Liver (tissue), 8 donors: ENCODE measurements at regions not wholly inside any gene's neighbourhood (a gene's known extent, or its start where the extent isn't known, plus 50 kb on each side); places are given as distances from the start of the nearest gene placed in this dataset.

Experiments used
- DNase-seq: peaks from one replicate; pipeline ENCODE4 v3.0.0-alpha.2; 2017; ENCODE audit warnings: low spot score
- H3K27ac ChIP-seq, 2 donors: one replicate each; pipeline ENCODE4 v1.7.0; 2013; ENCODE audit warnings: inconsistent platforms in 2 of 2, low read length in 2 of 2, control low read depth in 1 of 2, low read depth in 1 of 2, mild to moderate bottlenecking in 1 of 2
- H3K27me3 ChIP-seq, 4 donors: one replicate each; pipeline versions ENCODE4 v1.6.1 to v1.7.0; 2013; ENCODE audit warnings: low read length in 3 of 4, inconsistent platforms in 1 of 4, mild to moderate bottlenecking in 1 of 4, moderate library complexity in 1 of 4; ENCODE audit not compliant: control insufficient read depth in 4 of 4, insufficient read depth in 4 of 4
- H3K36me3 ChIP-seq, 4 donors: one replicate each; pipeline versions ENCODE4 v1.6.1 to v1.7.0; 2013; ENCODE audit warnings: low read length in 3 of 4, mild to moderate bottlenecking in 3 of 4, low read depth in 1 of 4, moderate library complexity in 1 of 4; ENCODE audit not compliant: control insufficient read depth in 4 of 4, insufficient read depth in 3 of 4
- H3K4me1 ChIP-seq, 4 donors: one replicate each; pipeline versions ENCODE4 v1.6.1 to v1.7.0; 2013; ENCODE audit warnings: low read length in 3 of 4, mild to moderate bottlenecking in 3 of 4, moderate library complexity in 1 of 4; ENCODE audit not compliant: control insufficient read depth in 4 of 4, insufficient read depth in 4 of 4
- H3K4me3 ChIP-seq, 3 donors: one replicate each; pipeline versions ENCODE4 v1.6.1 to v1.7.0; 2013; ENCODE audit warnings: low read length in 3 of 3, control low read depth in 1 of 3, low read depth in 1 of 3, mild to moderate bottlenecking in 1 of 3
- H3K9ac ChIP-seq, 2 donors: one replicate each; pipeline ENCODE4 v1.7.0; 2013; ENCODE audit warnings: low read length in 2 of 2, mild to moderate bottlenecking in 2 of 2, moderate library complexity in 2 of 2, control low read depth in 1 of 2, low read depth in 1 of 2
- H3K9me3 ChIP-seq, 4 donors: one replicate each; pipeline versions ENCODE4 v1.6.1 to v1.7.0; 2013; ENCODE audit warnings: low read length in 3 of 4; ENCODE audit not compliant: control insufficient read depth in 4 of 4
- ATF3 ChIP-seq: IDR thresholded peaks from 2 replicates; pipeline ENCODE4 v1.6.1; 2016; ENCODE audit warnings: antibody characterized with exemption
- CTCF ChIP-seq: fragments of 150-350 bp; IDR thresholded peaks from 2 replicates; pipeline ENCODE4 v1.5.1; 2017; ENCODE audit warnings: improper control_type of control experiment, low read depth, low read length; ENCODE audit not compliant: missing input control
- EGR1 ChIP-seq, 2 donors: IDR thresholded peaks; 2 replicates each; pipeline ENCODE4 v1.6.1; 2016 to 2018; ENCODE audit warnings: antibody characterized with exemption in 2 of 2, low read depth in 2 of 2
- FOXA1 ChIP-seq: IDR thresholded peaks from 2 replicates; pipeline ENCODE4 v1.6.1; 2016; ENCODE audit warnings: antibody characterized with exemption
- FOXA2 ChIP-seq: IDR thresholded peaks from 2 replicates; pipeline ENCODE4 v1.6.1; 2016; ENCODE audit warnings: antibody characterized with exemption
- GABPA ChIP-seq, 2 donors: IDR thresholded peaks in 1 of 2; conservative IDR thresholded peaks in 1 of 2; 2 replicates each; pipeline ENCODE4 v1.6.1; 2016; ENCODE audit warnings: antibody characterized with exemption in 2 of 2, mild to moderate bottlenecking in 1 of 2, moderate library complexity in 1 of 2
- HNF4A ChIP-seq, 2 donors: conservative IDR thresholded peaks; 2 replicates each; pipeline ENCODE4 v1.6.1; 2016; ENCODE audit warnings: antibody characterized with exemption in 2 of 2, mild to moderate bottlenecking in 2 of 2
- HNF4G ChIP-seq: IDR thresholded peaks from 2 replicates; pipeline ENCODE4 v1.6.1; 2016; ENCODE audit warnings: antibody characterized with exemption
- JUND ChIP-seq, 2 donors: IDR thresholded peaks; 2 replicates each; pipeline ENCODE4 v1.6.1; 2016; ENCODE audit warnings: antibody characterized with exemption in 2 of 2
- MAX ChIP-seq: IDR thresholded peaks from 2 replicates; pipeline ENCODE4 v1.6.1; 2016; ENCODE audit warnings: antibody characterized with exemption
- NR2F2 ChIP-seq: IDR thresholded peaks from 2 replicates; pipeline ENCODE4 v1.6.1; 2016; ENCODE audit warnings: antibody characterized with exemption
- RAD21 ChIP-seq, 2 donors: IDR thresholded peaks; 2 replicates each; pipeline ENCODE4 v1.6.1; 2016; ENCODE audit warnings: antibody characterized with exemption in 2 of 2, mild to moderate bottlenecking in 2 of 2
- REST ChIP-seq: IDR thresholded peaks from 2 replicates; pipeline ENCODE4 v1.6.1; 2016; ENCODE audit warnings: antibody characterized with exemption, mild to moderate bottlenecking
- RXRA ChIP-seq, 2 donors: IDR thresholded peaks; 2 replicates each; pipeline ENCODE4 v1.6.1; 2017 to 2018; ENCODE audit warnings: antibody characterized with exemption in 2 of 2, mild to moderate bottlenecking in 1 of 2
- SP1 ChIP-seq: IDR thresholded peaks from 2 replicates; pipeline ENCODE4 v1.6.1; 2018; ENCODE audit warnings: antibody characterized with exemption, mild to moderate bottlenecking
- TAF1 ChIP-seq: conservative IDR thresholded peaks from 2 replicates; pipeline ENCODE4 v1.6.1; 2016; ENCODE audit warnings: antibody characterized with exemption, mild to moderate bottlenecking
- YY1 ChIP-seq: IDR thresholded peaks from 2 replicates; pipeline ENCODE4 v1.6.1; 2016; ENCODE audit warnings: antibody characterized with exemption, mild to moderate bottlenecking
- ZBTB33 ChIP-seq: IDR thresholded peaks from 2 replicates; pipeline ENCODE4 v1.6.1; 2016; ENCODE audit warnings: antibody characterized with exemption
- WGBS: extraction: QIAGEN DNeasy Blood & Tissue Kit; methylation state at CpG from one replicate; pipeline ENCODE4 v1.1.7; 2013; 5-methylcytosine and 5-hydroxymethylcytosine counted together
- donor health status: healthy.
- donor health status: healthy.
- donor health status: healthy.
- donor health status: healthy.
- donor health status: healthy.

- H3K9me3 ChIP-seq: no peaks in the 10 kb centered on the region
Observed at GRCh38 chr18:51637881-51638280, 440.4 kb upstream of the MEX3C start.

GRCh38 chr18:51639541-51639940 is 442.1 kb upstream of the MEX3C start:
- Histone ChIP-seq H3K27ac (no peak overlapping the region), H3K9me3 (no peaks in the 10 kb centered on the region), H3K4me1 (no peaks in the 10 kb centered on the region), H3K27me3 (no peaks in the 10 kb centered on the region), H3K9ac (no peak overlapping the region), H3K36me3 (no peaks in the 10 kb centered on the region), H3K4me3 (no peak overlapping the region)
- DNase-seq: no peak
- TF ChIP-seq RAD21 (IDR thresholded peaks at IDR 0.05): no peak
- TF ChIP-seq YY1: no peak
- TF ChIP-seq REST: no peak

More at GRCh38 chr18:51637881-51638280, 440.4 kb upstream of the MEX3C start:
- no peak for DNase-seq
- Histone ChIP-seq H3K27me3 (no peaks in the 10 kb centered on the region), H3K27ac (no peak overlapping the region), H3K4me1 (no peaks in the 10 kb centered on the region), H3K4me3 (no peak overlapping the region), H3K36me3 (no peaks in the 10 kb centered on the region), H3K9ac (no peak overlapping the region)
- 70% methylated on average over 4 of the region's 4 CpGs for WGBS
- TF ChIP-seq JUND (IDR thresholded peaks at IDR 0.05): no peak
- TF ChIP-seq ATF3: no peak

- Histone ChIP-seq H3K27ac (no peak overlapping the region), H3K36me3 (no peaks in the 10 kb centered on the region), H3K9me3 (no peaks in the 10 kb centered on the region), H3K4me1 (no peaks in the 10 kb centered on the region), H3K9ac (no peak overlapping the region), H3K27me3 (no peaks in the 10 kb centered on the region), H3K4me3 (no peak overlapping the region)
- 77% methylated on average over 2 of the region's 2 CpGs for WGBS
- no peak for DNase-seq
- no peak for TF ChIP-seq ZBTB33
- TF ChIP-seq ATF3: no peak
- TF ChIP-seq FOXA1: no peak
- no peak for TF ChIP-seq YY1
- no peak for TF ChIP-seq TAF1
- no peak for TF ChIP-seq MAX
- TF ChIP-seq FOXA2: no peak
- TF ChIP-seq HNF4G: no peak
- no peak for TF ChIP-seq HNF4A (conservative IDR thresholded peaks at IDR 0.05)
- no peak for TF ChIP-seq REST
- no peak for TF ChIP-seq RAD21 (IDR thresholded peaks at IDR 0.05)
- TF ChIP-seq GABPA (IDR thresholded peaks at IDR 0.05 in 1 of 2, conservative IDR thresholded peaks at IDR 0.05 in 1 of 2): no peak
- TF ChIP-seq SP1: no peak
- TF ChIP-seq NR2F2: no peak
- no peak for TF ChIP-seq CTCF
- no peak for TF ChIP-seq EGR1 (IDR thresholded peaks at IDR 0.05; ENCODE audit: low read depth in 2 of 2)
- TF ChIP-seq RXRA (IDR thresholded peaks at IDR 0.05): no peak
Observed at GRCh38 chr18:51643483-51643882, 446.0 kb upstream of the MEX3C start.
